ENCODE measurements at regions not wholly inside any gene's neighbourhood (a gene's known extent, or its start where the extent isn't known, plus 50 kb on each side); places are given as distances from the start of the nearest gene placed in this dataset.
A peak's percentile ranks its signal among the peaks of the same experiment; 100 is the strongest.

DNA sequence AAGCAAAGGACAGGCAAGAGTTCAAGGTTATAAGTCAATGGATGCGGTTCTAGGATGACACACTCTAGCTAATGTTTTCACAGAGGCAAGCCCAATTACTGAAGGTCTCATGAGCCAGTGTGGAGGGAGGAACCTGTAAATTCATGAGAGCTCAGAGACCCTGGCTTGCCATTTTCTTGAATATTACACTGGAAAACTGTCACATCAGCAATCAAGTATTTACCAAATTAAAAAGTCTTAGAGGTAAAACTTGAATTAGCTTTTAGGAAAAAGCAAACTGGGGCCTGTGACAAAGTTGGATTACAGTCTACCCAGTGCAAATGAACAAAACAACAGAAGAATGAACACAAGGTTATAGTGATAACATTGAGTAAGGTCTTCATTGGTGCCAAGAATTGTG lies 636.9 kb upstream of the TLE4 start:
- DNase-seq: no peak
- in situ Hi-C loops (cut with HindIII; ENCODE audit: low pct_ligation_motif_present, low pct_unique_long_range_greater_than_20kb, low sequenced_read_pairs): no loop called here

DNA sequence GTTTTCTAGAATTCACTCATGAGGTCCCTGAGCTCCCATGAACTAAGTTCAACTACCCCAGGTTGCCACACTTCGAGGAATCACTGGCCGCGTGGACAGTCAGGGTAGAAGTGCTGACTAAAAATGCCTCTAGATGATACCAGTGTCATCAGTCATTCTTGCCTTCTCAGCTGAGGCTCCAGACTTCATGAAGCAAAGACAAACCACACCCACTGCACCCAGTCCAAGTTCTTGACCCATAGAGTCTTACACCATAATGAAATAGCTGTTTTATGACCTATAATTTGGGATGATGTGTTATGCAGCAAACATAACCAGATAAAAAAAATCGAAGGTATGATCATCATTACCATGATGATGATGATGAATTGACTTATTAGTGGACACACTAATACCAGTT lies 632.9 kb upstream of the TLE4 start:
- DNase-seq: no peak
- in situ Hi-C loops (cut with HindIII; ENCODE audit: low pct_ligation_motif_present, low pct_unique_long_range_greater_than_20kb, low sequenced_read_pairs): no loop called here

DNA sequence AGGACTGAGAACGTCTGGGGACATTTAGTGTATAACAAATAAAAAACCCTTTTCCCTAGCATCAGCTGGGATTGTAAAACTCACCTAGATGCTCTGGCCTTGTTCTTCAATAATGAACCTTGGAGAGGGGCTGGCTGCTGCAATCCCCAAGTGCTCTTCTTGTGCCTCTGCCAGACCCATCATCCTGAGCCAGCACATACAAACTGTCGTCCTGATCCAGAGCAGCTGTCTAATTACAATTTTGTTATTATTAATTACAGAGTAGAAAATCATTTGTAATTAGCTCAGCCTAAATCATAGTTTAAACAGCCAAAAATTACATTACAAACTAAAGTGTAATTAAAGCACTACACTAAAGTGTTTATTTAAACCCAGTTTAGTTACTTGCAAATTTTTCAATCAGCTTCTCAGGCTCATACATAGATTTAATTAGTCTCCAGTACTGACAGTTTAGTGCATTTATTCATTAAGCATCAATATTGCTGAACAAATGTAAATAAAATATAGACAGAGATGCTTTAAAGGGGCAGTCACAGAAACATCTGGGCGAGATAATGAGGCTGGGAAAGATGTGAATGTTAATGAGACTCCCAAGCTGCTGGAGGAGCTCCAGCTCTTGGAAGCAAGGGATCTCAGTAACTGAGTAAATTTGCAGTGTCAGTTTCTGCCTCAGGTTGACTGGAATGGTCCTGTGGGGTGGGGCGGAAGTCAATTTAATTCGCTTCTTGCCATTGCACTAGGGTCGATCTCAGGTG lies 632.3 kb upstream of the TLE4 start:
- no peak for DNase-seq
- in situ Hi-C loops (cut with HindIII; ENCODE audit: low pct_ligation_motif_present, low pct_unique_long_range_greater_than_20kb, low sequenced_read_pairs): no loop called here

DNA sequence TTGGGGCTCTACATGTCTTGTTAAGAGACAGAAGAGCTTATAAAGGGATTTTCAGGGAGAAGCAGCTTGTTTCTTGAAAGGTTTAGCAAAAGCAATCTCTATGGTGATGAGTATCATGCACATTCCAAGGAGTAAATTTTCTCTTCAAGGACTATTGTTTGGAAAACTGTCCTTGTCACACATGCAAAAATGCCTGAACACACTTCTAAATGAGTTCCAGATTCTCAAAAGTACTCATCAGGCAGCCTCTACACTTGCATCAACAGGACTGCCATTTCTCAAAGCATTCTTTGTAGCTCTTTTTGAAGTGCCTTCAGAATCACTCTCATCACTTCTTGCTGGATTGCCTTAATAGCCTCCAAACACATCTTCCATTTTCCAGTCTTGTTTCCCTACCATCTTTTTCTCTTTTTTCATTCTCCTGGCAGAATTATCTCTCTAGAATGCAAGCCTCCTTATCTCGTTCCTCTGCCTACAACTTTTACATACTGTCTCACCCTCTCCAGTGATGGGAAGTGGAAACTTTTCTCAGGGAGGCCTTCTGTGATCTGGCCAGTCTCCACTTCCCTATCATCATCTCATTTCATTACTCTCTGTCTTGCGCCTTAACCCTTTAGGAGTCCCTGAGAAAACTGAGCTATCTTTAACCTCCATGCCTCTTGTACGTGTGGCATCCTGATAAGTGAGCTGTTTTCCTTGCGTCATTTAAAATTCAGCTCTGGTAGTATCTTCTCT lies 631.5 kb upstream of the TLE4 start:
- DNase-seq: no peak
- in situ Hi-C loops (cut with HindIII; ENCODE audit: low pct_ligation_motif_present, low pct_unique_long_range_greater_than_20kb, low sequenced_read_pairs): no loop called here

DNA sequence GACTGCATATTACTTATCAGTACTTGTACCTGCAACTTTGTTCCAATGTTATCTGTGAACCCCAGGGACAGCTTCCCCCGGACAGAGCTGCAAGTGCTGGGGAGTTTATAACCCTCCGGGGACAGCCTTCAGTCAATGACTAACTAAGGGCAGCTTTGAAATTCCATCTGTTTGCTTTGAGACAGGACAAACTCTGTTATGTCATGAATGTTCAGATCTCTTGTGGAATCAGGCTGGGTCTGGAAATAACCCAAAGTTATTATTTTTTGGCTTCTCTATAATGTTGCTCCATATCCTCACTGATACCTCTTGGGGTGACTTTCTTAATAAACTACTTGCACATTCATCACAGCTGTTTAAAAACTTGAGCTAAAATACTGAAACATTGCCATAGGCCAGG lies 617.5 kb upstream of the TLE4 start:
- DNase-seq: no peak
- in situ Hi-C loops (cut with HindIII; ENCODE audit: low pct_ligation_motif_present, low pct_unique_long_range_greater_than_20kb, low sequenced_read_pairs): no loop called here

DNA sequence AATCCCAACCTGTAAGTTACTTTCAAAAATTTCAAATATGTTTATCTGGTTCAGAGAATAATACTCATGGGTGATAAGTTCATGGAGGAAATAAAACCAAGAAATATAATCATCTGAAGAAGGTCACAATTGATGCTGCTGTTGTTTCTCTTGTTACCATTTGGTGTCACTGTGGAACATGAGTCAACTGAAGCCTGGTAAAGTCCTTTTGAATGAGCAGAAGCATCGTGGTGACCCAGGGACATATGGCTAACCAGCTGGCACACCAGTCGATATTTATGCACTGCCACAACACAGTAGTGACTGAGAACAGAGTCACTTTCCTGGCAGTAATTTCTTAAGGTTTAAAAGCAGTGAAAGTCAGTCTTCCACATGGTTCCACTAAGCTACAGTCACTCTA lies 612.9 kb upstream of the TLE4 start:
- DNase-seq: peak; percentile 1
- in situ Hi-C loops (cut with HindIII; ENCODE audit: low pct_ligation_motif_present, low pct_unique_long_range_greater_than_20kb, low sequenced_read_pairs): no loop called here

DNA sequence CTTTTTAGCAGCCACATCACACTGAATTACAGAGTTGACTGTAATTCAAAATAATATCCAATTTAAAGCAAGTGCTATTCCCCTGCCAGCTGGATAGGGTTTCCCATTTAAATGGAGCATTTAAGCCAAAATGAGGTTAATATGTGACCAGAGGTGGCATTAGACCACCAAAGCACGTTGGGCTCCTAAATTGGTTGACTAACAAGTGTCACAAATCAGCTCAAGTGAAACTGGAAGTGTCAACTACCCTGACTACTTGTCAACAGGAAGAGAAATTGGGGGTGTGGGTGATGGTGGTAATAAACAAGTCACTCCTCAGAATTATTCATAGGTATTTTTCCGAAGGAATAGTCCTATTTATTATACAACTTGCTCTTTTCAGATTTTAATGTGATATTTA lies 609.6 kb upstream of the TLE4 start:
- in situ Hi-C loops (cut with HindIII; ENCODE audit: low pct_ligation_motif_present, low pct_unique_long_range_greater_than_20kb, low sequenced_read_pairs): no loop called here
- DNase-seq: no peak

DNA sequence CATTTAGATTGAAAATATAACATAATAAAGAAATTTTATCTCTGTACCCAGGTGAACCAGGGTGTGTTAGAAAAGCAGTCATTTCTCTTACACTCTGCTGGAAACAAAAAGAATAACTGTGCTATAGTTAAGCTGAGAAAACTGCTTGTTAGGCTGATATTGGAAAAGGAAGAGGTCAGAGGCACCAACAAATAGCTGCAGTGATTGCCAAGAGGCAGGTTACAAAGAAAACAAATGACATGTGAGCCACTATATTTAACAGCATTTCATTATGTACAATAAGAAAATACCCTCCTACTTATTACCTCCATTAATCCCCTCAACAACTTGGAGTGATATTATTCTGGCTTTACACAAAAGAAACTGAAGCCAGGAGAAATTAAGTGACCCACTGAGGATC lies 607.9 kb upstream of the TLE4 start:
- in situ Hi-C loops (cut with HindIII; ENCODE audit: low pct_ligation_motif_present, low pct_unique_long_range_greater_than_20kb, low sequenced_read_pairs): no loop called here
- DNase-seq: no peak

DNA sequence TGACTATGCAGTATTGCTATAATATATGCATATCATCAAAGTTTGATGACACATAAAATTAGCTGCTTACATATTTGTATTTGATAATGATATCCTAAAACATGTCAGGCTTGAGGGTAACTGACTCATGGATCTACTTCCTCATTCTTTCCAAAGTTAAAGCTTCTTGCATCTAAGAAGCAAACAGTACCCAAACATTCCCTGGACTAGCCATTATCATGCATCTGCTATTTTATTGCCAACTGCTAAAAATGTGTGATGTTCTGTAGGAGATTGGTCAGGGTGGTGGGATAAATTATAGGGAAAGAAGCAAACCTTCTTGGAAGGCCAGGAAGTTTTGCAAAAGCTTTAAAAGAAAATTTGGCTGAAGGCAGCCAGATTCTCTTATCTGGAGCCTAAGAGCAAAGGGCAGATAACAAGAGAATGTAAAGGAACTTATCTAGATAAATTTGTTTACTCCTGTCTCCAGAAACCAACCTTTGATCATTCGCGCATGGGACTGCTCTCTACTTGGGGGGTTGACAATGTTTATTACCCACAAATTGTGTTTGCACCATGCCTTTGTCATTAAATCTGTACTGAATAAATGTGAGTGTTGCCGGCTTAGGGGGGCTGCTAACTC lies 604.1 kb upstream of the TLE4 start:
- in situ Hi-C loops (cut with HindIII; ENCODE audit: low pct_ligation_motif_present, low pct_unique_long_range_greater_than_20kb, low sequenced_read_pairs): no loop called here
- no peak for DNase-seq

DNA sequence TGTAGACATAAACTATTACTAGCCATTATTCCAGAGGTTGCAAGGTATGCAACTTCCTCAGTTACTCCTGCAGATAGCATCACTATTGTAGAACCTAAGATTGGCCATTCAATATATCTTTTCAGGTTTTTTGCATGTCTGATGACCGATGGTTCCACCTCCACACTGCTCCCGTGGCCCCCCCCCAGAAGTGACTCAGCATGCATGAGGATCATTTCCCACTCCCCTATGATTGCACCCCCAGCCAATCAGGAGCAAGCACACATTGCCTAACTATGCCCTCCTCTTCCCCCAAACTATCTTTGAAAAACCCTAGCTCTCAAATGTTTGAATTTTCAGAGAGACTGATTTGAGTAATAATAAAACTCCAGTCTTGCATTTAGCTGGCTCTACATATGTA lies 601.4 kb upstream of the TLE4 start:
- no peak for DNase-seq
- in situ Hi-C loops (cut with HindIII; ENCODE audit: low pct_ligation_motif_present, low pct_unique_long_range_greater_than_20kb, low sequenced_read_pairs): no loop called here

DNA sequence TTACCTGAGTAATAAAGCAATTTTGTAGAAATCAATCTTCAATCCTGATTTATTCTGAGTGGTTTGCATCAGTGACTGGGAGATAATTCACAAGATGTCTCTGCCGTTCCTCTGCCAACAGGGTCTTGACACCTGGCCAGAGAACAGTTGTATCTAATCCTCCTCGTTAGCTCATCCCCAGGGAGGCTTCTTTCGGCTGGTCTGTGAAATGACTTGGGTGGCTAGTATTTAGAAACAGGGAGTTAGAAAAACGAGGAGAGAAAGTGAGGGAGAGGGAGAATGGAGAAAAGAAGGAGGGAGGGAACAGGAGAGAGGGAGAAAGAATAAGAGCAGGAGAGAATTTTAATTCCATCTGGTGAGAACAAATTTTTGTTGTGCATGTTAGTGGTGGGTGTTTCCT lies 600.2 kb upstream of the TLE4 start:
- DNase-seq: no peak
- in situ Hi-C loops (cut with HindIII; ENCODE audit: low pct_ligation_motif_present, low pct_unique_long_range_greater_than_20kb, low sequenced_read_pairs): no loop called here

DNA sequence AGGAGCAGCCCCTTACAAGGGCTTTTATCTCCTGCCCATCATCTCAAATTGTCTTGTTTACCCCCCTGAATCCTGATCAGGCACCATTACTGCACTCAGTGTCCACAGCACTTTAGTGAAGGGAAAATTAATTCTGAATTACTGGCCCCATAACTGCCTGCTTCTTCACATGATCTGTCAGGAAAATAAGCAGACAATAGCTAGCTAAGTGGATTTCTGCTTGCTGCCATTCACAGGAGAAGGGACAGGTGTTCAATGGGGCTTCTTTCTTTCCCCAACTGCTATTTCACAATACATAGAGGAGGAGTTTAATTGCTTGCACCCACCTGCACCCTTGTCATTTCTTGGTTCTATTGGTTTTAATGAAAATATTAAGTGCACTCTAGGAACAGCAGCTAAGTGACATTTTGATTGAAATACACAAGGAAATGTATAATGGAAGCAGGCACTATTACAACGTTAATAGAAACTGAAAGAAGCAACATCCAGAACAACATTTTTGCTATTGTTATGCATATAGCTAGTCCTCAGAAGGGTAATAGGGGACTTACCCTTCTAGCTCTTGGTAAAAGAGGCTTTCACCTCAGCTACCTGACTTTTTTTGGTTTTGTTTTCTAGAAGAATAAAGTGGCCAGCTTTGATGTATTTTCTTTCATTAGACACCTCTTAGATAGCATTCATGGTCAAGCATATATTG lies 599.3 kb upstream of the TLE4 start:
- in situ Hi-C loops (cut with HindIII; ENCODE audit: low pct_ligation_motif_present, low pct_unique_long_range_greater_than_20kb, low sequenced_read_pairs): no loop called here
- DNase-seq: no peak

DNA sequence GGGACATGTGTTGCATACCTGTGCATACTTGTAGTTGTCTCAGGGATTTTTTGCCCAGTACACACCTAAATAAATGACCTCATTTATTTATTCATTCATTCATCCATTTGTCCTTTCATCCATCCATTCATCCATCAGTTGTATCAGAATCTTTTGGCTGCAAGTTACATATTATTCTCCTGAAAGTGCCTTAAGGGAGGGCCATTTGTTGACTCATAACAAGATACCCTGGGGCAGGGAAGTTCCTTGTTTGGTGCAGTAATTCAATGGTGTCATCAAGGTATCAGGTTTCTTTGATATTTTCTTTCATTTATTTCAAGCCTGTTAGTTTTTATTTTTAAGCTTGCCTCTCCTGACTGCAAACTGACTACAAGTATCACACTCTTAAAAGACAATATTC lies 597.9 kb upstream of the TLE4 start:
- DNase-seq: no peak
- in situ Hi-C loops (cut with HindIII; ENCODE audit: low pct_ligation_motif_present, low pct_unique_long_range_greater_than_20kb, low sequenced_read_pairs): no loop called here

DNA sequence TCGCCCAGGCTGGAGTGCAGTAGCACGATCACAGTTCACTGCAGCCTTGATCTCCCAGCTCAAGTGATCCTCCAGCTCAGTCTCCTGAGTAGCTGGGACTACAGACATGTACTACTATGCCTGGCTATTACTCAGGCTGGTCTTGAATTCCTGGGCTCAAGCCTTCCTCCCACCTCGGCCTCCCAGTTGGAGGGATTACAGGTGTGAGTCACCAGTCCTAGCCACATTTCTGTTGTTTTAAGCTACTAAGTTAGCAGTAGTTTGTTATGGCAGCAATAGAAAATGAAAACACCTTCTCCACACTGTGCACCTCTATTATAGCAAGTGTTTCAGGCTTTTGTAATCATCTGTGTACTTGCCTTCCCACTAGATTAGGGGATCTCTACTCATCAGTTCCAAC lies 588.9 kb upstream of the TLE4 start:
- in situ Hi-C loops (cut with HindIII; ENCODE audit: low pct_ligation_motif_present, low pct_unique_long_range_greater_than_20kb, low sequenced_read_pairs): no loop called here

DNA sequence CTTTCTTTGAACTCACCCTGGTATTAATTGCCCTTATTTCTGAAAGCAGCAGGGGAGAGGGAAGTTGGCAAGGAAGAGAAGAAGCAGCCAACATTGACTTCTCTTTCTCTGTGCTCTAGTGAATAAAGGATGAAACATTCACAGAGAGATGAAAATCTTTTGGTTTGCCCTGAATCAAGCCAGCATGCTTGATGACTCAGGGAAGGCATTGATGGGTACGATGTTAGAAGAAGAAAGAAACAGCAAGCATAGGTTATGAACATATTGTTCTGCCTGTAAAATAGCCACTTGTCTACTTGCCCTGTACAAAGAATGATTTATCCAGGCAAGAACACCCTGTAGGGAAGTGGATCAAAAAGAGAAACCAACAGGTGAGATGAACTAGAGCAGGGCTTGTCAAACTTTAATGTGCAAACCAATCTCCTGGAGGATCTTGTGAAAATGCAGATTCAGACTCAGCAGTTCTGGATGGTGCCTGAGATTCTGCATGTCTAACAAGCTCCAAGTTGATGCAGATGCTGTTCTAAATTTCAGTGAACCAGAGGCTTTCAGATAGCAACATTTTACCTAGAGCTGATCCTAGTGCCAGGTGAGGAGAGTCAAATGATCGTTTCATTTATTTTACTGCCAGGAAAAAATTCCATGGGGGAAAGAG lies 586.6 kb upstream of the TLE4 start:
- in situ Hi-C loops (cut with HindIII; ENCODE audit: low pct_ligation_motif_present, low pct_unique_long_range_greater_than_20kb, low sequenced_read_pairs): no loop called here
- DNase-seq: peak; percentile 2

More for the DNA sequence above, 588.9 kb upstream of the TLE4 start:
- DNase-seq: peak; percentile 8

DNA sequence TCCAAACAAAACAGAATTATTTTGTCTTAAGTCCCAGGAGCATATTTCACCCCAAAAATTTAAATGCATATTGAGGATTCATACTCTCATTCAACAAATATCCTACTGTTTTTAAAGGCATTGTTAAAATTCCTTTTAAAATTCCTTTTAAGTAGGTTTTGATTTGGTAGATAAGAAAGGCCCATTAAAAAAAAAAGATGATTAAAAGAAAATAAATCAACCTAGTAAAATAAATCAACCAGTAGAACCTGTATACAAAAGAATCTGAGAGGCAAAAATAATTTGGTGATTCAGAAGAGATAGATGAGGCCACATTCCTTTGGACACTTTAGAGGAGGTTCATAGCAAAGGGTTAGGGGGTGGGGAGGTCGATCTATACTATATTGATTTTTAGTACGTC lies 585.3 kb upstream of the TLE4 start:
- in situ Hi-C loops (cut with HindIII; ENCODE audit: low pct_ligation_motif_present, low pct_unique_long_range_greater_than_20kb, low sequenced_read_pairs): no loop called here
- no peak for DNase-seq

DNA sequence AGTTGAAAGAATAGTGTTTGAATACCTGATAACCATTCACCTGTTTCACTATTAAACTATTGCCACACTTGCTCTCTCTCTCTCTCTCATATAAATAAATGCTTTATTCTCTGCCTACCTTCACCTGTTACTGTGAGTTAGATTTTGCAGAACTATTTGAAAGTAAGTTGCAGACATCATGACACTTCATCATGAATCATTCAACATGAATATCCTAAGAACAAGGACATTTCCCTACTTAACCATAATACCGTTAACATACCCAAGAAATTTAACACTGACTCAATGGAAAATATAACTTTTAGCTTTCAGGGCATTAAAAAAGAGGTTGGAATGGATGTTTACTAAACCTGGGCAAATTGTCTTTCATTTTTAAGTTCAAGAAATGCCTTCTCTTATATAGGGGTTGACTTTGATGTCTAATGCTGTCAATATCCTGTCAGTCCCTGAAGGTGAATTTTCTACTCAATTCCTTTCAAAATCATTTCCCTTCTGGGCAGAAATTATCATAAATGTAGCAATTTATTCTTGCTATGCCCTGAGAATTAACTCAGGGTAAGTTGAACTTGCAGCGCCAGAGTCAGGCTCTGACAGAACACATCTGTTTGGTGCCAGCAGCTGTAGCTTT lies 582.6 kb upstream of the TLE4 start:
- in situ Hi-C loops (cut with HindIII; ENCODE audit: low pct_ligation_motif_present, low pct_unique_long_range_greater_than_20kb, low sequenced_read_pairs): no loop called here
- no peak for DNase-seq

DNA sequence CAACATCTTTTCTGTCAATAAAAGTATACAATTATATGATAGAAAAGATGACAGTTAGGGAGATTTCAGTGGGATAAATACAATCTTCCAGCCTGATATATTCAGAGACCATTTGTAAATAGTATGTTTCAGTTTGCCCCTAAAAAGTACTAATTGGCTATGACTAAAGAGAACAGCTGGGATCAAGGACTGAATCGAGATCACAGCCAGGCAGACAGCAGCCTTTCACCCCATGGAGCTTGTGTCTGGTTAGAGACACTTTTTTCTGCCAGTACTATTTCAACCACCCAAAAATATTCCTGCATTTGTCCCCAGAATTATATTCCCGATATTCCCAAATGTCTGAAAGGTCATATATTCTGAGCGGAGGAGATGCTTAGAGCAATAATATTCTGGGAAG lies 577.3 kb upstream of the TLE4 start:
- in situ Hi-C loops (cut with HindIII; ENCODE audit: low pct_ligation_motif_present, low pct_unique_long_range_greater_than_20kb, low sequenced_read_pairs): no loop called here
- DNase-seq: no peak
